ENCODE measurements at regions not wholly inside any gene's neighbourhood (a gene's known extent, or its start where the extent isn't known, plus 50 kb on each side); places are given as distances from the start of the nearest gene placed in this dataset.

DNA sequence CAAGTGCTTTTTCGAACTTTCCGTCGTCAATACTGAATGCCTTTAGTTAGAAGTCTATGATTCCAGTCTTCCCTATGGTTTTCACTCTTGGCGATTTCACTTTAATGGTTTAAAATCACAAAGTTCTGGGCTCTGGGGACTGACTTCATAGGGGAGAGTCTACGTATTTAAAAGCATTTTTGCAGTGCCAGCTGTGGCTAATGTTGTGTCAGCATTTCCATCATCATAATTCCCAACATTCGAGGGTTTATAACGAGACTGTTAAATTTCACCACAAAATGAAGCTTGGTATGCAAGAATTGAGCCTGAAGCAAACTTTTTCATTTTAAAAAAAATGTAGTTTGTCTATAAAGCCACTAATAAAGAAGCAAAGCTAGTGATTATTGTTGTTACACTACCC, 242.7 kb downstream of the SOX4 start:
- Histone ChIP-seq H3K4me1 (ENCODE audit: insufficient read depth, low read length, poor library complexity, severe bottlenecking) (peaks cover 40% of the 10 kb centered on the region), H3F3A (ENCODE audit: low read depth) (peaks cover 3% of the 10 kb centered on the region; the same call in 1 of the 2 replicates), H3K79me2 (ENCODE audit: insufficient read depth, low read length) (peaks cover 95% of the 10 kb centered on the region), H3K36me3 (ENCODE audit: insufficient read depth, low read length) (peaks cover 52% of the 10 kb centered on the region), H3K27me3 (ENCODE audit: insufficient read depth, low read length, poor library complexity, severe bottlenecking) (no peaks in the 10 kb centered on the region), H4K20me1 (ENCODE audit: insufficient read depth, low read length, poor library complexity, severe bottlenecking) (peaks cover 85% of the 10 kb centered on the region), H3K9me2 (replicated peaks; ENCODE audit: low read depth, low read length) (no peaks in the 10 kb centered on the region), H3K9ac (ENCODE audit: low read depth, low read length, poor library complexity, severe bottlenecking) (no peak overlapping the region), H3K4me2 (ENCODE audit: low read depth, low read length, poor library complexity, severe bottlenecking) (no peak overlapping the region), H3K9me3 (ENCODE audit: insufficient read depth, low read depth, low read length) (no peaks in the 10 kb centered on the region), H3K4me3 (ENCODE audit: low read length, poor library complexity, severe bottlenecking) (no peak overlapping the region), H2AFZ (ENCODE audit: low read length) (no peak overlapping the region)
- no peak for TF ChIP-seq EZH2phosphoT487 (IDR thresholded peaks at IDR 0.05; ENCODE audit: borderline replicate concordance)
- TF ChIP-seq, protein P1, sequence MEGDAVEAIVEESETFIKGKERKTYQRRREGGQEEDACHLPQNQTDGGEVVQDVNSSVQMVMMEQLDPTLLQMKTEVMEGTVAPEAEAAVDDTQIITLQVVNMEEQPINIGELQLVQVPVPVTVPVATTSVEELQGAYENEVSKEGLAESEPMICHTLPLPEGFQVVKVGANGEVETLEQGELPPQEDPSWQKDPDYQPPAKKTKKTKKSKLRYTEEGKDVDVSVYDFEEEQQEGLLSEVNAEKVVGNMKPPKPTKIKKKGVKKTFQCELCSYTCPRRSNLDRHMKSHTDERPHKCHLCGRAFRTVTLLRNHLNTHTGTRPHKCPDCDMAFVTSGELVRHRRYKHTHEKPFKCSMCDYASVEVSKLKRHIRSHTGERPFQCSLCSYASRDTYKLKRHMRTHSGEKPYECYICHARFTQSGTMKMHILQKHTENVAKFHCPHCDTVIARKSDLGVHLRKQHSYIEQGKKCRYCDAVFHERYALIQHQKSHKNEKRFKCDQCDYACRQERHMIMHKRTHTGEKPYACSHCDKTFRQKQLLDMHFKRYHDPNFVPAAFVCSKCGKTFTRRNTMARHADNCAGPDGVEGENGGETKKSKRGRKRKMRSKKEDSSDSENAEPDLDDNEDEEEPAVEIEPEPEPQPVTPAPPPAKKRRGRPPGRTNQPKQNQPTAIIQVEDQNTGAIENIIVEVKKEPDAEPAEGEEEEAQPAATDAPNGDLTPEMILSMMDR (conservative IDR thresholded peaks at IDR 0.05; ENCODE audit: low read length) = no peak

DNA sequence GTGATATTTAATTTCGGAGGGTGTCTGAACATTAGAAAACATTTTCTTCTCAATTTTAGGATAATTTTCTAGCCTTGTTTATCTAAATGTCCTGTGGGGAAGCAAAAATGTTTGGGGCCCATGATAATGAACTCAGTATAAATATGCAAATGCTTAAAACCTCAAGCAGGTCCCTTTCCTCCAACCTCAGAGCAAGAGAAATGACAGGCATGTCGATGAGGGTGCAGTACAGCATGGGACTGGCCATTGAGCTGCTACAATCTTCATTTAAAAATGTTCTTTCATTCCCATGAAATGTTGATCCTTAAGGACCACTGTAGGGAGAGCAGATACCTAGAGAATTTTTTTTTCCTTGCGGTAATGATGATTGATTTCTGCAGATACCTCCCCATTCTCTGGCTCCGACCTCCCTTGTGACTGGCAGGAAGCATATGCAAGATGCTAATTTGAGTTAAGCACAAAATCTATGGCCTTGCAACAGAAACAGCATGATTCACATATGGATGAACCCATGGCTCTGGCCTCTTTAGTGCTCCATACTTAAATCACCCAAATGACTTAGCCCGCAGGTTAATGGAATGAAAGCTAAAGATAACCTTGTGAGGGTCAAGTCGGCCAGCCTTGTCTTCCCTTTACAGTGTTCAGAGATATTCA, 243.3 kb downstream of the SOX4 start:
- H3F3A ChIP-seq (ENCODE audit: low read depth) = no peaks in the 10 kb centered on the region

DNA sequence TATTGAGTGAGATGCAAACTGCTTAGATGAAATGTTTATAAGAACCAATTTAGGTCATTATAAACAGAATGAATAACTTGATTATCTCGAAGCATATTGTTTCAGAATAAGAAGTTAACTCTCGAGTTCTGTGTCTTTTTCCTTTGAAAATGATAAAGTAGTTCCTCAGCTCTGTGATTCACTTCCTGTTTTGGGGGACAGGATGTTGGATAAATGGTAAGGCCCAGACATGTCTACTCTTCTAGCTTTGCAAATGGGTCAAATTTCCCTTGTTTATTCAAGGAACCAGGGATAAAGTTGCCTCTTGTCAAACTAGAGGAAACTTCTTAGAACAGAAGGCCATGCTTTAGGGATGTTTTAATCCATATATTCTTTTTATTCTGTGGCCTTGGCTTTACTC, 246.9 kb downstream of the SOX4 start:
- no peaks in the 10 kb centered on the region for H3K27me3 ChIP-seq (ENCODE audit: insufficient read depth, low read length, poor library complexity, severe bottlenecking)
- no peak overlapping the region for H3K9ac ChIP-seq (ENCODE audit: low read depth, low read length, poor library complexity, severe bottlenecking)
- no peak for TF ChIP-seq EZH2phosphoT487 (IDR thresholded peaks at IDR 0.05; ENCODE audit: borderline replicate concordance)
- TF ChIP-seq, protein P1 (conservative IDR thresholded peaks at IDR 0.05; ENCODE audit: low read length) = no peak
- H3F3A ChIP-seq (ENCODE audit: low read depth) = no peaks in the 10 kb centered on the region
- H3K9me2 ChIP-seq (replicated peaks; ENCODE audit: low read depth, low read length) = no peaks in the 10 kb centered on the region
- H3K4me1 ChIP-seq (ENCODE audit: insufficient read depth, low read length, poor library complexity, severe bottlenecking) = peaks cover 34% of the 10 kb centered on the region
- H3K36me3 ChIP-seq (ENCODE audit: insufficient read depth, low read length) = peaks cover 72% of the 10 kb centered on the region
- no peak overlapping the region for H3K4me2 ChIP-seq (ENCODE audit: low read depth, low read length, poor library complexity, severe bottlenecking)
- H3K79me2 ChIP-seq (ENCODE audit: insufficient read depth, low read length) = peaks cover 95% of the 10 kb centered on the region
- no peak overlapping the region for H2AFZ ChIP-seq (ENCODE audit: low read length)
- H3K9me3 ChIP-seq (ENCODE audit: insufficient read depth, low read depth, low read length) = no peaks in the 10 kb centered on the region
- no peak overlapping the region for H3K4me3 ChIP-seq (ENCODE audit: low read length, poor library complexity, severe bottlenecking)
- peaks cover 80% of the 10 kb centered on the region for H4K20me1 ChIP-seq (ENCODE audit: insufficient read depth, low read length, poor library complexity, severe bottlenecking)

More for the DNA sequence above, 243.3 kb downstream of the SOX4 start:
- H3K36me3 ChIP-seq (ENCODE audit: insufficient read depth, low read length) = peaks cover 54% of the 10 kb centered on the region
- H3K9me3 ChIP-seq (ENCODE audit: insufficient read depth, low read depth, low read length) = no peaks in the 10 kb centered on the region
- H3K4me1 ChIP-seq (ENCODE audit: insufficient read depth, low read length, poor library complexity, severe bottlenecking) = peaks cover 34% of the 10 kb centered on the region
- TF ChIP-seq EZH2phosphoT487 (IDR thresholded peaks at IDR 0.05; ENCODE audit: borderline replicate concordance) = no peak
- TF ChIP-seq, protein P1 (conservative IDR thresholded peaks at IDR 0.05; ENCODE audit: low read length) = no peak
- H3K9ac ChIP-seq (ENCODE audit: low read depth, low read length, poor library complexity, severe bottlenecking) = no peak overlapping the region
- no peak overlapping the region for H3K4me2 ChIP-seq (ENCODE audit: low read depth, low read length, poor library complexity, severe bottlenecking)
- H2AFZ ChIP-seq (ENCODE audit: low read length) = no peak overlapping the region
- peaks cover 80% of the 10 kb centered on the region for H4K20me1 ChIP-seq (ENCODE audit: insufficient read depth, low read length, poor library complexity, severe bottlenecking)
- H3K9me2 ChIP-seq (replicated peaks; ENCODE audit: low read depth, low read length) = no peaks in the 10 kb centered on the region
- H3K79me2 ChIP-seq (ENCODE audit: insufficient read depth, low read length) = peaks cover 95% of the 10 kb centered on the region
- H3K27me3 ChIP-seq (ENCODE audit: insufficient read depth, low read length, poor library complexity, severe bottlenecking) = no peaks in the 10 kb centered on the region
- H3K4me3 ChIP-seq (ENCODE audit: low read length, poor library complexity, severe bottlenecking) = no peak overlapping the region

Data from Loucy (cell line).